ENCODE measurements at regions not wholly inside any gene's neighbourhood (a gene's known extent, or its start where the extent isn't known, plus 50 kb on each side); places are given as distances from the start of the nearest gene placed in this dataset.
"Not testable (repeated sequence)": the region's sequence is repeated elsewhere in the genome, so short reads cannot be mapped to it uniquely, and the experiment has no call there.

GRCh38 chr1:47680815-47681475 lies 243.1 kb downstream of the FOXD2 start:
- DNase-seq (ENCODE audit: low read depth in 2 of 2, low spot score in 1 of 2) = no peak

- no peak for DNase-seq (ENCODE audit: low read depth in 2 of 2, low spot score in 1 of 2)
These were observed 243.9 kb downstream of the FOXD2 start for GRCh38 chr1:47681735-47682134.

- no peak for DNase-seq (ENCODE audit: low read depth in 2 of 2, low spot score in 1 of 2)
These were observed 244.4 kb downstream of the FOXD2 start for GRCh38 chr1:47682198-47682597.

DNA sequence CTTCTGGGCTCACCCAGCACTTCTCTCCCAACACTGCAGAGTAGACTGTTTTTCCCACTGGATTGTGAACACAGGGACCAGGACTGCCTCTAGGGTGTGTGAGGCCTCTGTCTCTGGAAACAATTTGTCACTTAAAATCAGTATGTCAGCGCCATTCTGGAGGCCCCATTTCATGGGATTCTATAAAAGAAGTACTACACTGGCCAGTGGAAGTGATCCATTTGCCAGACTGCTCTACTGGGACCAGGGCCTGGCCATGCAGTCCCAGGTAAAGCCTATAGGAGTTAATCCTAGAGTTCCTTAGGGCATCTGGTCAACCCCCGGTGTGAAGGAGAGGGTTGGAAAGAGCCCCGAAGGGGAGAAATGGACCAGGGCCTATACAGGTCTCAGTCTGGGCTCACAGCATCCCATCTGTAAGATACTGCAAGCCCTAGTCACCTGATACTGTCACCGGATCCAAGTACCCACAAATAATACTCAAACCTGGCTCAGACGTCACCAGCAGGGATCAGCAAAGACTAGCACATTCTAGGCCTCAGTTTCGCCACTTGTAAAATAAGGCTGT lies 245.0 kb downstream of the FOXD2 start:
- no peak for DNase-seq (ENCODE audit: low read depth in 2 of 2, low spot score in 1 of 2)

DNA sequence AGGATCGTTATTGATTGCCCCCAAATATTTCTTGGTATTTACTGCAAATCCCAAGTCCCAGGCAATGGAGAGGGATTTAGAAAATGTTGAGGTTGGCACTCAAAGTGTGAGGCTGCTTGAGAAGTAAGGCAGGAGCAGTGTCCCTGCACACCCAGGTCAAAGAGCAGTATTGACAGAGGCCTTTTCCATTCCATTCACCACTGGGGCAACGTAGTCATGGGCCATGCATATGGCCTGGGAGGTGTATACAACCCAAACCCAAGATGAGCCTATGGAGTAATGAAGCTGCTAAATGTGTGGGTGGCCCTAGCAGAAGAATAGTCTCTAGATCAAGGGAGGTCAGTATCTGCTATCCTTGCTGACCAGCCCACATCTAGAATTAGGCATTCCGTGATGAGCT lies 245.6 kb downstream of the FOXD2 start:
- DNase-seq (ENCODE audit: low read depth in 2 of 2, low spot score in 1 of 2) = no peak

DNA sequence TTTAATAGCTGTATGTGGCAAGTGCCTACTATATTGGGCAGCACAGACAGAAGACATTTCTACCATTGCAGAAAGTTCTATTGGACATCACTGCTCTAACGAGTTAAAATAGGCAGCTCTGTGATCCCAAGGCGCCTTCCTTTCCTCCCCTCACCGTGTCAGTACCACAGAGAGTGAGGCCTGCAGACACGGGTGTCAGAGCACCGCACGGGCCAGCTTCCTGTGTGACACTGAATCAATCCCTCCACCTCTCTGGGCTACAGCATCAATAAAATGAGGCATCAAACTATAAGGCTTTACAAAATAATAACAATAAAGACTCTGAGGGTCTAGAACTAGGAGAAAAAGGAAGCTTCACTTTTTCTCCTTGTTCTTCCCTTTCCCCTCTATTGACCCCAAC lies 246.7 kb downstream of the FOXD2 start:
- no peak for DNase-seq (ENCODE audit: low read depth in 2 of 2, low spot score in 1 of 2)

DNA sequence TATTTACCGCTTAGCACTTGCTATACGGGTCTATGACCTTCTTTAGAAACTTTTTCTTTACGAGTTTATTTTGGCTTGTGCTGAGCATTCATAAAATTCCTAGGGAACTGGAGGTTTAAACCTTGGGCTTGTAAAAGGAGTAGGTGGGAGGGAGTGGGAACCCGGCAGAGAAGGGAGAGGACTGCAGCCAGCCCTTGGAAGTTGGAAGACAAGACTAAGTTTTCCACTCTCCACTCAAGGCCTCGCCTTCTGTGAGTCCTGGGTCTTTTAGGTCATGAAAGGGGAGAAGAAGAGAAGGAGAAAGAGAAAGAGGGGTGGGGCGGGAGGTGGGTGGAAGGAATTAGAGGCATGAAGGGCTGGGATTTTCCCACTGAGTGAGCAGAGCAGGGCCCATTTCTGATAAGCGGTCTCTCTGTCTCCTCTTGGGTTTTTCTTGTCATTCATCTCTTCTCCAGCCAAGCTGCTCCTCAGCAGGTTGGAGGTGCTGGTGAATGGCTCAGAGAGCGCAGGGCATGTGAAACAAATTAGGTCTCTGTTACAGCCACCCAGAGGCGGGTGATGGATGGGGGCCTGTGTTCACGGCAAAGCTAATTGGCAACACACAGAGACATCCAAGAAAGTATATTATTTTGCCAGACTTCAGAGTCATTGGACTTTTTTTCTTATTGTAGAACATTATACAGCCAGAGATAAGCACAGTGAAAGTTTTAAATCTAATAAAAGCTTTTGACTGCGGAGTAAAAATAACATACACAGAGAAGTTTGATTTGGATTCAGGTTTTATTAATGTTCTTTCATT lies 247.3 kb downstream of the FOXD2 start:
- no peak for DNase-seq (ENCODE audit: low read depth in 2 of 2, low spot score in 1 of 2)

DNA sequence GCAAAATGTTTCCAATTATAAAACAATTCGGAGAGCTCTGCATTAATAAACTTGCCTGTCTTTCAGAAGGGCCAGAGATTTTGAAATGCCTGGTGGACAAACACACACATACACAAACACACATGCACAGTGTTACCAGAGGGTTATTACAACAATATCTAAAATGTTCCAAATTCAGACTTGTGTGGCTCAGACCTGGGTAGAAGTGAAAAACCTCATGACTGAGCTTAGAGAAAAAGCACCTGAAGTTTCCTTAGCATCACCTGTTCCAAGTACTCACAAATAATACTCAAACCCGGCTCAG lies 247.9 kb downstream of the FOXD2 start:
- DNase-seq (ENCODE audit: low read depth in 2 of 2, low spot score in 1 of 2) = no peak

DNA sequence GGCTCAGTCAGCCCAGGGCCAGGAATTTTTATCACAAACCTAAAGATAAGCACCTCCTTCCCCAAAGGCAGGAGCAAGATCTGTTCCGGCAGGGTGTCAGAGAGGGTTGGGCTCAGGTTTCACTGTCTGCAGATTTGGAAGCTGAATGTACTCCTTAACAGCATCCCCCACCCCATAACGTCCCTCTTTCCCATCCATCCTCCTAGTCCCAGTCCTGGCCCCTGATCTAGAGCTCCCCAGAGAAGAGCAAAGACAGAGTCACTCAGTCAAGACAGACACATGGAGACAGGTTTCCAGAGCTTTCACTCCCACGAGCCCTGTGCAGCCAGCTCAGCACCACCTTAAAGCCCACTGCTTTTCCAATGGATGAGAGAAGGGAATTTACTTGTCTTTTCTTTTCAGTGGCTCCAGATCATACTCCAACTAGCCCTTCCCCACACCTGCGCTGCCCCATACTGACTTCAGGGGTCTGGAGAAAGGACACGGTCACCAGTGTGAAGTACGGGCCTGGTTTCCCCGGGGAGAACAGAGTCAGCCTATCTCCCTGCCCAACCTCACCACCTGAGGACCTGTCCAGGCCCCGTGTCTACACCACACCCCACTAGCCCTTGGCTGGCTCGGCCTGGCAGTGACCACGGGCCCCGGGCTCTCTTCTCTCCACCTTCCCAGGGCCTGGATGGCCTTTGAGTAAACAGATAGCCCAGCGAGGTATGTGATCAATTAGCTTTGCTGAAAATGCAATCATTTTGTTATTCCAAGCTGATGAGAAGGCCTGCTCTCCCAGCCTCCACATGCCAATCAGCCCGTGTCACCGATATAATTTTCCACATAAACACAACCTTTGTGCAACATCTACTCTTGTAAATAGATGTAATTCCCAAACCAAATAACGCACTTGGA lies 249.1 kb downstream of the FOXD2 start:
- no peak for DNase-seq (ENCODE audit: low read depth in 2 of 2, low spot score in 1 of 2)

- no peak for DNase-seq (ENCODE audit: low read depth in 2 of 2, low spot score in 1 of 2)
These were observed 250.0 kb downstream of the FOXD2 start for GRCh38 chr1:47687631-47688460.

- DNase-seq (ENCODE audit: low read depth in 2 of 2, low spot score in 1 of 2) = no peak
These were observed 250.8 kb downstream of the FOXD2 start for GRCh38 chr1:47688461-47689296.

DNA sequence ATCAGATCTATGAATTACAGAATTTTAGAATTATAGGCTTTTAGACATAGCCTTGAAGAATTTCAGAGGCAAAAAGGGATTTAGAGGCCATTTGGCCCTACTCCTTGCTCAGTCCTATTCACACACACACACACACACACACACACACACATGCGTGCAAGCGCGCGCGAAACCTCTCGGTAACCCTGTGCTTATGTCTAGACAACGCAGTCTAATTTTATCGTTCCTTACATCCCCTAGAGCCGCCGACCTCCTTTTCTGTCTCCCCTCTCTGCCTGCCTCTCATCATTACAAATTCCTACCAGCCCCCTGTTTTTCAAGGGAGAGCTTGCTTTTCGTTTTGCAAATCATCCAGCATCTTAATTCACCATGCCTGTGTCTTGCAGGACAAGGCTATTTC lies 252.1 kb downstream of the FOXD2 start:
- DNase-seq (ENCODE audit: low read depth in 2 of 2, low spot score in 1 of 2) = no peak

GRCh38 chr1:47690341-47691250 lies 252.8 kb downstream of the FOXD2 start:
- DNase-seq (ENCODE audit: low read depth in 2 of 2, low spot score in 1 of 2) = no peak

- DNase-seq (ENCODE audit: low read depth in 2 of 2, low spot score in 1 of 2) = not testable (repeated sequence)
These were observed 253.4 kb downstream of the FOXD2 start for GRCh38 chr1:47691293-47691692.

- DNase-seq (ENCODE audit: low read depth in 2 of 2, low spot score in 1 of 2) = no peak
These were observed 254.4 kb downstream of the FOXD2 start for GRCh38 chr1:47692196-47692595.

- DNase-seq (ENCODE audit: low read depth in 2 of 2, low spot score in 1 of 2) = no peak
These were observed 255.3 kb downstream of the FOXD2 start for GRCh38 chr1:47693115-47693514.

- no peak for DNase-seq (ENCODE audit: low read depth in 2 of 2, low spot score in 1 of 2)
These were observed 256.4 kb downstream of the FOXD2 start for GRCh38 chr1:47694011-47694890.

DNA sequence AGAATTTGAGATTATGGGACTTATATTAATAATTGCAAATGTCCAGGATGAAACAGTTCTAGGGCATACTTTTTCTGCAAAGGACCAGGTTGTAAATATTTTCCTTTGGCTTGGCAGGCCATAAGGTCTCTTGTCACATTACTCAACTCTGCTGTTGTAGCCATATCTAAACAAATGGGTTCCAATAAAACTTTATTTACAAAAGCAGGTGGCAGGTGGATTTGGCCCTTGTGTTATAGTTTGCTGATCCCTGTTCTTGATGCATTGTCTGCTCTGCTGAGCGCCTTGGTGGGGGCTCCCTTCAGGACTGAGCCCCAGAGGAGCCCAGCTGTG lies 258.5 kb downstream of the FOXD2 start:
- DNase-seq (ENCODE audit: low read depth in 2 of 2, low spot score in 1 of 2) = no peak

Measured in stimulated activated CD8-positive, alpha-beta memory T cell treated with anti-CD3 and anti-CD28 coated beads, Interleukin-4, amount 100 ng/mL, for 4 hours (primary cell).